Upper lobe of left lung (tissue), 4 donors: ENCODE measurements at regions not wholly inside any gene's neighbourhood (a gene's known extent, or its start where the extent isn't known, plus 50 kb on each side); places are given as distances from the start of the nearest gene placed in this dataset.

Experiments used
- CTCF ChIP-seq, 6 experiments: fragments of 450-650 bp in 4 of 6; fragments of 200-600 bp in 2 of 6; sonication (generic) in 2 of 6; IDR thresholded peaks; one replicate each; pipeline ENCODE4 v1.5.1; 2016 to 2019; ENCODE audit warnings: antibody characterized with exemption in 6 of 6
- EP300 ChIP-seq, 4 donors: sonication (generic); formaldehyde crosslinking; IDR thresholded peaks; one replicate each; pipeline ENCODE4 v1.5.1; 2017; ENCODE audit warnings: antibody characterized with exemption in 4 of 4, control low read depth in 2 of 4
- POLR2A ChIP-seq, 4 donors: fragments of 450-650 bp; IDR thresholded peaks; one replicate each; pipeline ENCODE4 v1.5.1; 2016 to 2017; ENCODE audit warnings: antibody characterized with exemption in 4 of 4, mild to moderate bottlenecking in 2 of 4
- POLR2AphosphoS5 ChIP-seq, 2 donors: sonication (generic); formaldehyde crosslinking; IDR thresholded peaks; one replicate each; pipeline ENCODE4 v1.5.1; 2017; ENCODE audit warnings: antibody characterized with exemption in 2 of 2

- TF ChIP-seq POLR2AphosphoS5 (IDR thresholded peaks at IDR 0.05), result no peak
- no peak for TF ChIP-seq CTCF (IDR thresholded peaks at IDR 0.05)
- no peak for TF ChIP-seq EP300 (IDR thresholded peaks at IDR 0.05)
- TF ChIP-seq POLR2A (IDR thresholded peaks at IDR 0.05), result no peak
These were observed 139.9 kb upstream of the FSHR start for GRCh38 chr2:49294225-49294624.
